ENCODE measurements at regions not wholly inside any gene's neighbourhood (a gene's known extent, or its start where the extent isn't known, plus 50 kb on each side); places are given as distances from the start of the nearest gene placed in this dataset.

GRCh38 chr15:79230766-79231165, 51.8 kb upstream of the ANKRD34C start:
- DNase-seq (ENCODE audit: low read depth): no peak

- DNase-seq (ENCODE audit: low read depth): no peak
These were observed 59.7 kb upstream of the ANKRD34C start for GRCh38 chr15:79222808-79223207.

- DNase-seq (ENCODE audit: low read depth): no peak
These were observed 60.8 kb upstream of the ANKRD34C start for GRCh38 chr15:79221696-79222095.

DNA sequence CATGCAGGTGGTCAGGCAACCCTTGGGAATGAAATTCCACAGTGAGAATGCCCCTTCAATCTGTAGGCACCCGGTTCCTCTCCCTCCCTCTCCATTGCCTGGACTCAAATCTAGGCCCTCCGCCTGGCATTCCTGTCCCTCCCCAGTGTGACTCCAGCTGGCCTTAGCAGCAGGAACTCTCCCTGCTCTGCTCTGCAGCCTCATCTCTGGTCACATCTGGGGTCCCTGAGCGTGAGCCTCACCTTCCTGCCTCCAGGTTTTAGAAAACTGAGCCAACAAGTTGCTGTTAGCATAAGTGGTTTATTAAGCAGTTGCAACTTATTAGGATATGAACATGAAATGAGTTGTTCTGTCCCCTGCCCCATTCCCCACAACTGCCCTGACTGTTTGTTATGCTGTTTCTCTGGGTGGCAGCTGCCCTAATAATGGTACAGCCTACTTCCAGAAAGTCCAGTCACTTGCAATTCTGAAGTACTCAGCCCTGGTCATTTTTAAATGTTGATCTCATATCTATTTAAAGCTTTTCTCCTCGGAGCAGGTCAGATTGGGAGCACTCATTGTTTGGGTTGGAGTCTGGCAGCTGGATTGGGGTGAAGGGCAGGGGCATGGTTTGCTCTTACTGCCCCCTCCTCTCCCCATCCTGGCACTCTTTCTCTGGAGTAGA, 63.0 kb upstream of the ANKRD34C start:
- no peak for DNase-seq (ENCODE audit: low read depth)

GRCh38 chr15:79218588-79219200, 63.8 kb upstream of the ANKRD34C start:
- peak; percentile 43 for DNase-seq (ENCODE audit: low read depth)

DNA sequence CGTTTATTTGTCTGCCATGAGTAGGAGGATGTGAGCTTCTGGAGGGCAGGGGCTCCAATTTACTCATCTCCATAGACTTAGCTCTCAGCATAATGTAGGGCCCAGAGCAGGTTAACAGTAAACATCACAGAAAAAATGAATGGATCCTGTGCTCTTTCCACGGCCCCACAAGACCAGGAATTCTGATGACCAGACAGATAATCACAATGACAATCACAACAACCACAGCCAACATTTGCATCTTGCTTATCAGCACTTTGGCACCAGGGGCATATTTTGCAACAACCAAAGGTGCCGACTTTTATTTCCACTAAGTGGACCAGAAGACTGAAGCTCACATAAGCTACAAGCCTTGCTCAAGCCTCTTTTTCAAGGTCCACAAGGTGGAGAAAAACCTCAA, 68.9 kb upstream of the ANKRD34C start:
- no peak for DNase-seq (ENCODE audit: low read depth)

- peak; percentile 17 for DNase-seq (ENCODE audit: low read depth)
These were observed 69.8 kb upstream of the ANKRD34C start for GRCh38 chr15:79212589-79213157.

- DNase-seq (ENCODE audit: low read depth): no peak
These were observed 71.0 kb upstream of the ANKRD34C start for GRCh38 chr15:79211481-79211880.

GRCh38 chr15:79209690-79210089, 72.8 kb upstream of the ANKRD34C start:
- DNase-seq (ENCODE audit: low read depth): no peak

DNA sequence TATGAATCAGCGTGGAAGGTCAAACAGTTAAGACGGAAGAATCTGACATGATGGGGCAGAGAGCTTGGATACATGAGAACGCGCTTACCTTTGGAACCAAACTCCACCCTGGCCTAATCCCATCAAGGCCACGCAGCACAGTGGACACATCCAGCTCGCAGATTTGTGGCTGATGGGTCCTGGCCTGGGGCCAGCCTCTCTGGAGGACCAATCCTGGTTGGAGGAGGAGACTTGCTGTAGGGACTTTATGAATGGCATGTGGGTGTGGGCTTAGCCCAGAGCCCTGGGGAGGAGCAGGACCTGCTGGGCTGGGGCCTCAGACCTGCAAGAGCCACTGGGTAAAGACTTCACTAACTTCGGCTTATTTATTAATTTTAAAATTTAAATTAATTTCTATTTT, 73.4 kb upstream of the ANKRD34C start:
- no peak for DNase-seq (ENCODE audit: low read depth)

DNA sequence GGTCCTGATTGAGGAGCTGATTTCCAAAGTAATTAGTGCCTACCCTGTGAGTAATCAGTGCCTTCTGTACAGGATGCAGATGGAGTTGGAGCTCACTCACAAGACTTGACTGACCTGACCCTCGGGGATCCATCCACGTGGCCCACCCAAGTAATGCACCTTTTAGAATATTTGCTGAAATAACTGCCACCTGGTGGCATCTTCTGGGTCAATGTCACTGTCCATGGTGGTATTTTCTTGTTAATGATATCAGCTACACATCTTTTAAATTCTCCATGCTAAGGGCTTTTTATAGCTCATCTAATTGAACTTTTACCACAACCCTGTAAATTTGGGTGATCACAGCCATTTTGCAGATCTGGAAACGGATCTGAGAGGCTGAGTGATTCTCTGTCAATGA, 74.3 kb upstream of the ANKRD34C start:
- peak; percentile 11 for DNase-seq (ENCODE audit: low read depth)

DNA sequence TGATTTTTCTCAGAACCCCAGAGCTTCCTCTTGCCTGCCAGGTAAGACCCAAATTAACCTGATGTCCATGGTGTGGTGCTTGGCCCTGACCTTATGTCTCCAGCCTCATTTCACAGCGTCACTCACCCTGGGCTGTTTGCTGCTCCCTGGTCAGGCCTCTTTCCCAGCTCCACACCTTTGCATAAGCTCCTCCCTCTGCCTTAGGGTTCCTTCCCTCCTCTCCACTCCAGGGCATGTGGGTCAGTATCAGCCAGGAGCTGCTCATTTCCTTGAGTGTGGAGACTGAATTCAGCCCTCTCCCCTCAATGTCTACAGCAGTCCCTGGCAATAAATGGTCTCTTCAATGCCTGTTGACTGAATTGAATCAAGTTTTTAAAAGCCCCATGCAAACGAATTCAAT, 75.6 kb upstream of the ANKRD34C start:
- no peak for DNase-seq (ENCODE audit: low read depth)

GRCh38 chr15:79204886-79205675, 77.4 kb upstream of the ANKRD34C start:
- DNase-seq (ENCODE audit: low read depth): no peak

GRCh38 chr15:79198461-79198860, 84.1 kb upstream of the ANKRD34C start:
- no peak for DNase-seq (ENCODE audit: low read depth)

GRCh38 chr15:79197285-79197684, 85.2 kb upstream of the ANKRD34C start:
- no peak for DNase-seq (ENCODE audit: low read depth)

DNA sequence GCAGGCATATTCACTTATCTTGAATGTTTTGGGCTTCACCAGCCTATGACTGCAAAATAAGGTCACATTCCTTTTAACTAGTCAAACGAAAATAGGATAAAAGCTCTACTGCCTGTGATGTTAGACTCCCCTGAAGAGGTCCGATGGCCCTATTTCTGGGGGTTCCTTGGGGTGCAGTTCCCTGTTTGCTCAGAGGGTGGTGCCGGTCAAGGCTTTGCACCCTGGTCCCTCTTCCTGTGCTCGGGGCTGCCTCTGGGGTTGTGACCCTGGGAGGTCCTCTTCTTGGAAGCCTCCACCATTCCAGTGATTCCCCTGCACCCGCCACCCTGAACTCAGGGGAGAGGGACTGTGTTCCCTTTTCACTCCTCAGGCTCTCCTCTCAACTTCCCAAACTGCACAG, 86.7 kb upstream of the ANKRD34C start:
- DNase-seq (ENCODE audit: low read depth): no peak

- DNase-seq (ENCODE audit: low read depth): no peak
These were observed 87.3 kb upstream of the ANKRD34C start for GRCh38 chr15:79195239-79195638.

DNA sequence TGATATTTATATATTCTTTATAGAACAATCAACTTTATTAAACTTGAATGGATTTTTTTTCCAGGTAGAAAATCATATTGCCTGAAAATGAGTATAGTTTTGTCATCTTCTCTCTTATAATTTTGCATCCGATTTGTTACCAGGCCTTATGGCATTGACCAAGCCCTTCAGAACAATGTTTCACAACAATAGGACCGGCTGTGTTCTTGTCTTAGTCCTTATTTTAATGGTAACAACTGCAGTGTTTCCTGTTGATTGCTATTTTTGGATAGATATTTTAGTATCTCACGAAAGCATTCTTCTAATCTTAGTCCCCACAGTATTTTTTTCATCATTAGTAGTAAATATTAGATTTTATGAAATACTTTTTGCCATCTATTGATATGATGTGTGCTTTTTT, 88.1 kb upstream of the ANKRD34C start:
- DNase-seq (ENCODE audit: low read depth): no peak

GRCh38 chr15:79193549-79193948, 89.0 kb upstream of the ANKRD34C start:
- DNase-seq (ENCODE audit: low read depth): no peak

GRCh38 chr15:79193103-79193502, 89.4 kb upstream of the ANKRD34C start:
- DNase-seq (ENCODE audit: low read depth): no peak

- no peak for DNase-seq (ENCODE audit: low read depth)
These were observed 90.0 kb upstream of the ANKRD34C start for GRCh38 chr15:79192462-79193036.

- DNase-seq (ENCODE audit: low read depth): no peak
These were observed 92.4 kb upstream of the ANKRD34C start for GRCh38 chr15:79190093-79190492.

GRCh38 chr15:79186616-79187015, 95.9 kb upstream of the ANKRD34C start:
- no peak for DNase-seq (ENCODE audit: low read depth)
